Stimulated activated memory B cell treated with anti-CD40 and anti-IgM and Interleukin-4, amounts not matched to agents 10 μg/mL and 1 μg/mL and 100 μg/mL, for 72 hours (primary cell): ENCODE measurements at regions not wholly inside any gene's neighbourhood (a gene's known extent, or its start where the extent isn't known, plus 50 kb on each side); places are given as distances from the start of the nearest gene placed in this dataset.
"Not testable (repeated sequence)": the region's sequence is repeated elsewhere in the genome, so short reads cannot be mapped to it uniquely, and the experiment has no call there.

Source experiments
- ATAC-seq: fragments of 150-1000 bp; cut with Tn5 transposase; 2 replicates; pipeline ENCODE4 v1.10.0; 2021
- H3K27ac Mint-ChIP-seq: one replicate; pipeline ENCODE4 v1.8.0; 2022; ENCODE audit warnings: mild to moderate bottlenecking, mixed read lengths
- H3K27me3 Mint-ChIP-seq: one replicate; pipeline ENCODE4 v1.8.0; 2022; ENCODE audit warnings: mixed read lengths
- H3K36me3 Mint-ChIP-seq: one replicate; pipeline ENCODE4 v1.8.0; 2022; ENCODE audit warnings: mixed read lengths
- H3K4me1 Mint-ChIP-seq: one replicate; pipeline ENCODE4 v1.8.0; 2022; ENCODE audit warnings: mixed read lengths
- H3K4me3 Mint-ChIP-seq: one replicate; pipeline ENCODE4 v1.8.0; 2022; ENCODE audit warnings: mild to moderate bottlenecking, moderate library complexity, mixed read lengths
- H3K9me3 Mint-ChIP-seq: one replicate; pipeline ENCODE4 v1.8.0; 2022; ENCODE audit warnings: mixed read lengths

DNA sequence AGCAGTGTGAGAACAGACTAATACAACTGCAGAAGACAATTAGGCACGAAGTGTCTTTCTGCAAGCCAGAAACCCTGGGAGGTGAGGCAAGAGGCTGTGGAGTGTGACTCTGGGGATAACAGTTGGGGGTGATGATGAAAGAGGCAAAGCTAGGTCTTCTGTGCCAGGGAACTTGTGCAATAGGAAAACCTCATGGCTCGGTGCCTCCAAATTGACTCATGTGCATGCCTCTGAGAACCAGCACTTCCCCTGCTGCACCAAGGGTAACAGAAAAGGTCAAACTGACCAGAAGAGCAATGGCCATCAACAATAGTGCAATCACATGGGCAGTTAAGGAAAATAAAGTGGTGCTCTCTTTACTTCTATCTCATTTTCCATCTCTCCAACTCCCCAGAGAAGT, 136.4 kb downstream of the SCG2 start:
- no peak for ATAC-seq
- Mint-ChIP-seq H3K4me1 (no peaks in the 10 kb centered on the region), H3K27me3 (peaks cover 7% of the 10 kb centered on the region), H3K36me3 (no peaks in the 10 kb centered on the region), H3K9me3 (peaks cover 6% of the 10 kb centered on the region), H3K27ac (no peak overlapping the region), H3K4me3 (no peak overlapping the region)

DNA sequence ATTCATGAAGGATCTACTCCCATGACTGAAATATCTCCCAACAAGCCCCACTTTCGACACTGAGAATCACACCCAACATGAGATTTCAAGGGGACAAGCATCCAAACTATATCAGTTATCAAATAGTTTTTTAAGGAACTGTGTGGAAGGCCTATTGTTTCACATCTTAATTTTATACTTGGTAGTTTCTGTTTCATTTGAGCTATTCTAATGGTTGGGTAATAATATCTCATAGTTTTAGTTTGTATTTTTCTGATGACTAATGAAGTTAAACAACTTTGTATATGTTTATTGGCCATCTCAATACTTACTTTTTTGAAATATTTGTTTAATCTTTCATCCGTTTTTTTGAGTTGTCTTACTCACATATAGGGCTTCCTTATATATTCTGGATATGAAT, 135.0 kb downstream of the SCG2 start:
- no peaks in the 10 kb centered on the region for H3K4me1 Mint-ChIP-seq
- H3K27me3 Mint-ChIP-seq: peaks cover 9% of the 10 kb centered on the region
- no peak for ATAC-seq
- no peak overlapping the region for H3K27ac Mint-ChIP-seq
- no peaks in the 10 kb centered on the region for H3K36me3 Mint-ChIP-seq
- H3K4me3 Mint-ChIP-seq: no peak overlapping the region
- peaks cover 3% of the 10 kb centered on the region for H3K9me3 Mint-ChIP-seq

DNA sequence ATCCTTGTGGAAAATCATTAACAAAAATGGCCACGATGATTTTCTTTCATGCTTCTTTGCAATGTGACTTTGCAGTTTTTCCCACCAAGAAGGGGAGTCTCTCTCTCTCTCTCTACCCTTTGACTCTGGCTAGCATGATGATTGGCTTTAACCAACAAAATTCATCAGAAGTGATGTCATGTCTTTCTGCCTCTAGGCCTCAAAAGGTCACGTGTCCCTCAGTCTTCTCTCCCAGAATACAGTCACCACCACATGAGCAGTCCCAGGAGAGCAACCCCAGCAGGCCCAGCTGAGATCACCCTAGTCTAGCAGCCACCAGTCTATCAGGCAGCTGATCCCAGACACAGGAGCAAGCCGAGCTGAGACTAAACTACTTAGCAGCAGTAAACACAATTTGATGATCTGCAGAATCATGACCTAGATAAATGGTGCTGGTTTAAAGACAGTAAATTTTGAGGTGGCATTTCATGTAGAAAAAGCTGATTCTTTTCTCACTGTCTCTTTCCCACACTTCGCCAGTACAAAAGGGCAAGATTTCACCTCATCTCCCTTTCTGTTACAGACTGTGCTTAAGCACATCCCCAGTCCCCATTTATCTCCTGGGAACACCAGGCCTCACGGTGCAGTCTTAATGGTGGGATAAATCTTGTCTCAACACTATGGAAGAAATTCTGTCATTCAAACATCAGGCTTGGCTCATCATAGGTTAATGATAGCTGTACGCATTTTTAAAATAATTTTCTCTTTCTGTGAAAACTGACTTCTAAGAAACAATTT, 132.7 kb downstream of the SCG2 start:
- no peaks in the 10 kb centered on the region for H3K4me1 Mint-ChIP-seq
- H3K27ac Mint-ChIP-seq: no peak overlapping the region
- H3K27me3 Mint-ChIP-seq: peaks cover 9% of the 10 kb centered on the region
- H3K9me3 Mint-ChIP-seq: no peaks in the 10 kb centered on the region
- ATAC-seq: no peak
- H3K36me3 Mint-ChIP-seq: no peaks in the 10 kb centered on the region
- no peak overlapping the region for H3K4me3 Mint-ChIP-seq

DNA sequence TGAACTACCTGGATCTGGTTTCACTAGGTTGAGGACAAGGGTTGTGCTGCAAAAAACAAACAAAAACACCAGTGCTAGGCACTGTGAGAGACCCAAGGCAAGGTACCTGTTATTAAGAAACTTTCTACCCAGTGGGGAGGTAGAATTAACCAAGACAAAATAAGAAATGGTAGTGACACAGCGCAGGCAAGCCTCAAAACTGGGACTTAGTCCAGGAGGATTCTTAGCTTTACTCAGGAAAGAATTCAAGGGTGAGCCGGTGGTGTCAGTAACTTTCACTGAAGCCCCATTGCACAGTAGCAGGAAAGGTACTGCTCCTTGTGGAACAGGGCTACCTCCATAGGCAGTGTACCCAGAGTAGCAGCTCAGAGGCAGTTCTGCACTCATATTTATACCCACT, 131.6 kb downstream of the SCG2 start:
- H3K27ac Mint-ChIP-seq: no peak overlapping the region
- no peak overlapping the region for H3K4me3 Mint-ChIP-seq
- no peaks in the 10 kb centered on the region for H3K4me1 Mint-ChIP-seq
- H3K27me3 Mint-ChIP-seq: peaks cover 9% of the 10 kb centered on the region
- no peaks in the 10 kb centered on the region for H3K9me3 Mint-ChIP-seq
- H3K36me3 Mint-ChIP-seq: no peaks in the 10 kb centered on the region
- no peak for ATAC-seq

DNA sequence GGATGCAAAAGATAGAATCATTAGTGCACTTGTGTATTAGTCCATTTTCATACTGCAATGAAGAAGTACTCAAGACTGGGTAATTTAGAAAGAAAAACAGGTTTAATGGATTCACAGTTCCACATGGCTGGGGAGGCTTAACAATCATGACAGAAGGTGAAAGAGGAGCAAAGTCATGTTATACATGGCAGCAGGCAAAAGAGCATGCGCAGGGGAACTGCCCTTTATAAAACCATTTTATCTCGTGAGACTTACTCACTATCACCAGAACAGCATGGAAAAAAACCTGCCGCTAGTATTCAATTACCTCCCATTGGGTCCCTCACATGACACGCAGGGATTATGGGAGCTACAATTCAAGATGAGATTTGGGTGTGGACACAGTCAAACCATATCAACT, 129.4 kb downstream of the SCG2 start:
- no peaks in the 10 kb centered on the region for H3K4me1 Mint-ChIP-seq
- H3K4me3 Mint-ChIP-seq: no peak overlapping the region
- ATAC-seq: no peak
- no peaks in the 10 kb centered on the region for H3K36me3 Mint-ChIP-seq
- H3K9me3 Mint-ChIP-seq: no peaks in the 10 kb centered on the region
- peaks cover 9% of the 10 kb centered on the region for H3K27me3 Mint-ChIP-seq
- no peak overlapping the region for H3K27ac Mint-ChIP-seq

DNA sequence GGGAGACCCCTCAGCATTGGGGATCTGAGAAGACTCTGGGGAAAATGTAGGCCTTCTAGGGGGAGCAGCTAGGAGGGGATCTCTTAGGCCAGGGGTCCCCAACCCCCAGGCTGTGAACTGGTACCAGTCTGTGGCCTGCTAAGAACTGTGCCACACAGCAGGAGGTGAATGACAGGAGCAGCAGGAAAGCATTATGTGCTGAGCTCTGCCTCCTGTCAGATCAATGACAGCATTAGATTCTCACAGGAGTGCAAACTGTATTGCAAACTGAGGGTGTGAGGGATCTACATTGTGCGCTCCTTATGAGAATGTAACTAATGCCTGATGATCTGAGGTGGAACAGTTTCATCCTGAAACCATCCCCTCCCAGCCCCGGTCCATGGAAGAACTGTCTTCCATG, 127.3 kb downstream of the SCG2 start:
- Mint-ChIP-seq H3K27me3 (peaks cover 9% of the 10 kb centered on the region), H3K36me3 (no peaks in the 10 kb centered on the region), H3K4me3 (no peak overlapping the region), H3K27ac (no peak overlapping the region), H3K4me1 (no peaks in the 10 kb centered on the region), H3K9me3 (no peaks in the 10 kb centered on the region)
- no peak for ATAC-seq

DNA sequence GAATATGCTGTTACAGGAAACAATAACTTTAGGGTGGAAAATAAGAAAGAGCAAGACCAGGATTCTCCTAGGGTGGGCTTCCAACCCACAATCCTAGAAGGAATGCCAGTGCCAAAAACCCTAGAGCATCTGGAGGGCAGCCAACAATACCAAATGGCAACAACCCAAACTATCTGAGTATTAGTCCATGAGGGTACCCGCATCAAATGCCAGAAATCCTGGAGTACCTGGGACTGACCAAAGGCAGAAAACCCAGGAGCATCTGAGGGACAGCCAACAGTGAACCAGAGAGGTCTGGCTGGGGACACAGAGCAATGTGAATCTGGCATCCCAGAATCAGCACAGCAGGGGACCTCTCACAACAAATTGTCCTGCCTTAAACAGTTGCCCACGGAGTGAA, 126.3 kb downstream of the SCG2 start:
- Mint-ChIP-seq H3K4me3 (no peak overlapping the region), H3K36me3 (no peaks in the 10 kb centered on the region), H3K27ac (no peak overlapping the region), H3K9me3 (no peaks in the 10 kb centered on the region), H3K4me1 (no peaks in the 10 kb centered on the region), H3K27me3 (peaks cover under 1% of the 10 kb centered on the region)
- no peak for ATAC-seq

DNA sequence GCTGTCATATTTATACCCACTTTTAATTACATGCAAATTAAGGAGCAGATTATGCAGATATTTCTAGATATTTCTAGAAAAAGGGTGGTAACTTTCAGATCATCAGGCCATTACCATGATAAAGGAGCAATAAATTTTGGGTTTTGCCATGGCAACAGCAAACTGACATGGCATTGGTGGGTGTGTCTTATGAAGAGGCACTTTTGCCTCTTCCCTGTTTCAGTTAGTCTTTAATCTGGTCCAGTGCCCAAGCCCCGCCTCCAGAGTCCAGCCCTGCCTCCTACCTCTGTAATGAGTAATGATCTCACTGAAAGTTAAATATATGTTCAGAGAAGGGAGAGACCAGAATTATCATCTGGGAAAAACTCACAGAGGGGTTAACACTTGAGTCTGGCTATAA, 124.8 kb downstream of the SCG2 start:
- no peaks in the 10 kb centered on the region for H3K27me3 Mint-ChIP-seq
- H3K4me1 Mint-ChIP-seq: no peaks in the 10 kb centered on the region
- H3K27ac Mint-ChIP-seq: no peak overlapping the region
- H3K4me3 Mint-ChIP-seq: no peak overlapping the region
- no peak for ATAC-seq
- H3K36me3 Mint-ChIP-seq: no peaks in the 10 kb centered on the region
- H3K9me3 Mint-ChIP-seq: no peaks in the 10 kb centered on the region

DNA sequence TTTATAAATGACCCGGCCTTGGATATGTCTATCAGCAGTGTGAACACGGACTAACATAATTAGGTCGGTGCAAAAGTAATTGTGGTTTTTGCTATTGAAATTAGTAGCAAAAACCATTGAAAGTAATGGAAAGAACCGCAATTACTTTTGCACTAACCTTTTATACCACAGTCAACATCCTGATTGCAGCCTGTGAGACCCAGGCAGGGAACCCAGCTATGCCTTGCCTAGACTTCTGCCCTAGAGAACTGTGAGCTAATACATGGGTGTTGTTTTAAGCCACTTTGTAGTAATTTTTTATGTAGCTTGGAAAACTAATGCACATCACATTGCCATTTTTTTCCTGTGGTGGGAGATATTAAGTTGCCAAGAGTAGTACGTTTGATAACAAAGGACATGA, 120.7 kb downstream of the SCG2 start:
- H3K36me3 Mint-ChIP-seq: no peaks in the 10 kb centered on the region
- ATAC-seq: no peak
- no peaks in the 10 kb centered on the region for H3K9me3 Mint-ChIP-seq
- H3K27ac Mint-ChIP-seq: no peak overlapping the region
- no peaks in the 10 kb centered on the region for H3K27me3 Mint-ChIP-seq
- no peaks in the 10 kb centered on the region for H3K4me1 Mint-ChIP-seq
- H3K4me3 Mint-ChIP-seq: no peak overlapping the region

DNA sequence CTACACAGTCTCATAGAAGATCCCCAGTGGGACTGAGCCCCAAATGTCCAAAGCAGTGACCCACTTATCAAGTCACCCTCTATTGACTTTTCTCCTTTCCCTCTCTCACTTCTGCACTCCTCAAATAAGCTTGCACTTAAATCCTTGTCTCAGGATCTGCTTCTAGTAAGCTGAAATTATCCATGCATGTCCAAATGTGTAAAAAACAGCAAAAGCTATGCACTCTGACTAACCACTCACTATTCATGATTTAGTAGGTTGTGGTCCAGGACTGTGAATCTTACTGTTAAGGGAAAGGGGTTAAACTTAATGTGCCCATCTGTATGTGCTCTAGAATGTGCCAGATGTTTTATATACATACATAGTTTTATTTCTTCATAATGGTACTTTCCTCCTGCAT, 115.4 kb downstream of the SCG2 start:
- H3K9me3 Mint-ChIP-seq: peaks cover 3% of the 10 kb centered on the region
- H3K4me3 Mint-ChIP-seq: no peak overlapping the region
- H3K4me1 Mint-ChIP-seq: no peaks in the 10 kb centered on the region
- no peaks in the 10 kb centered on the region for H3K27me3 Mint-ChIP-seq
- no peak for ATAC-seq
- H3K36me3 Mint-ChIP-seq: no peaks in the 10 kb centered on the region
- no peak overlapping the region for H3K27ac Mint-ChIP-seq

DNA sequence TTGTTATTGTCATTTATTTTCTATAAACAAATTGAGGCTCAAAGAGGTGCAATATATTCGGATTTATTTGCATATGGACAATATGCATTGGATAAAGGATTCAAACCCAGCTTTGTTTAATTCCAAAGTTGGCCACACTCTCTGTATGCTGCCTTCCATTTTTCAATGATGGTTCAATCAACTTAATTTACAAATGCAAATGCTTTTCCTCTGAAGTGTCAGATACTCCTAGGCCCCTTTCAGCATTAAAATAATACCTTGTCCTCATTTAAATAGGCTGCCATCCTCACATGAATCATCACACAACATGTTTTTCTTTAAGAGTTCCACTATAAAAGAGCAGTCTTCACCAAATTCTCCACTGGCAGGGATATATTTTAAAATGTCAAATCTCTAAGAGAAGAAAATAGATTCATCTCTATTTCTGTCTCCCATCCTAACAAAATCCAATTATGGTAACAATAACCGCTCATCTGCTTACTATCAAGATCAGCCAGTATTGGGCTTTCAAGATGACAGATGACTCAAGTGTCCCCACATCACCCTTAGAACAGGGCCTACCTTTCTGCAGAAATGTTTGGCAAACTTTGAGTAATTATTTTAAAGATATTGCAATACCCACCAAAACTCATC, 114.8 kb downstream of the SCG2 start:
- no peaks in the 10 kb centered on the region for H3K36me3 Mint-ChIP-seq
- H3K4me1 Mint-ChIP-seq: no peaks in the 10 kb centered on the region
- ATAC-seq: no peak
- no peak overlapping the region for H3K27ac Mint-ChIP-seq
- H3K27me3 Mint-ChIP-seq: no peaks in the 10 kb centered on the region
- peaks cover 6% of the 10 kb centered on the region for H3K9me3 Mint-ChIP-seq
- no peak overlapping the region for H3K4me3 Mint-ChIP-seq

DNA sequence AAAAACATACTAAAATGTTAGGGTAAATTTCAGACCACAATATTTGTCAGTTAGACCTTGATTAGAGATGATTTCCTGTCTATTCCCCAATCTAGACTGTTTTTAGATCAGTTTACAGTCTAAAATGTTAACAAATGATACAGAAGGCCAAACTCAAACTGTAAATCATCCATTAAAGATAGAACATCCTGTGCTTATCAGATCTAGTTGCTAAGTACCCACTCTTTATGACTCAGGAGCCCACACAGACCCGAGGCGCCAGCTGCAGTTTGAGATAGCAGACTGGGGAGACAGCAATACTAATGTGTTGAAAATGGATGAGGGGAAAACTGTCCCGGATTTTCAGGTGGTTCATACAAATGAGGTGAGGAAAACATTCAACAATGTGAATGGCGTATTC, 113.3 kb downstream of the SCG2 start:
- Mint-ChIP-seq H3K4me1 (no peaks in the 10 kb centered on the region), H3K27me3 (no peaks in the 10 kb centered on the region), H3K27ac (no peak overlapping the region)

DNA sequence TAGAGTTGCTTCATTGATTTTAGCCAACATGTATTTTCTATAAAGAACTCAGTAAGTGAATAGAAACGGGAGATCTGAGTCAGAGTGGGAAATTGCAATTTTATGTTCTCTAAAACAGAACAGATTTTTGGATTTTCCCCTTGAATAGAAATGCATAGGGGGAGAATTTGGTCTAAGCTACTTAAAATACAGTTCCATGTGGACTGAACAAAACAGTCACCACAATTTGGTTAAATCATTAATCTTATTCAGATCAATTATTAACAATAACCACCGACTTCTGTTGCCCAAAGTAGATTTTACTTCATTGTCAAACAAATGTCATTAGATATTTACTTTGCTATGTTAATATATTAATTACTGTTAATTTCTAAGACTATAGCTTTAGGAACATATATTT, 107.7 kb downstream of the SCG2 start:
- Mint-ChIP-seq H3K36me3 (no peaks in the 10 kb centered on the region), H3K4me1 (no peaks in the 10 kb centered on the region), H3K9me3 (peaks cover 6% of the 10 kb centered on the region), H3K27me3 (peaks cover 19% of the 10 kb centered on the region), H3K27ac (no peak overlapping the region), H3K4me3 (no peak overlapping the region)
- no peak for ATAC-seq

More for the DNA sequence above, 113.3 kb downstream of the SCG2 start:
- no peak overlapping the region for H3K4me3 Mint-ChIP-seq
- H3K36me3 Mint-ChIP-seq: no peaks in the 10 kb centered on the region
- peaks cover 6% of the 10 kb centered on the region for H3K9me3 Mint-ChIP-seq
- ATAC-seq: no peak

DNA sequence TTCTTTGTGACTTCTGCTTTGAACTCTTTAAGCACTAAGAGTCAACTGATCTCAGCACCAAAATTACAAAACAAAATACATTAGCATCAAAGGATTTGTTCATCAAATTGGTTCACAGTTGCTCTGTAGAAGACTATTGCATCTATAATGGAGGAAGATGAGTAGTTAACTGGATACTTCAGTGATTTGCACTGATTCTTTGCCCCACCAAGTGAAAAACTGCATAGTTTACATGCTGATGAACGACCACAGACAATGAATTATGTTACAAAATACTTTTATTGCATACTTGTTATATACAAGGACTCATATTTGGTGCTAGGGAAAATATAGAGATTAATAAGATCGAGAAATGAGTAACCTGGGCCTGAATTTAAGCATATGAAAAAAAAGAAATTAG, 107.2 kb downstream of the SCG2 start:
- no peaks in the 10 kb centered on the region for H3K36me3 Mint-ChIP-seq
- ATAC-seq: no peak

DNA sequence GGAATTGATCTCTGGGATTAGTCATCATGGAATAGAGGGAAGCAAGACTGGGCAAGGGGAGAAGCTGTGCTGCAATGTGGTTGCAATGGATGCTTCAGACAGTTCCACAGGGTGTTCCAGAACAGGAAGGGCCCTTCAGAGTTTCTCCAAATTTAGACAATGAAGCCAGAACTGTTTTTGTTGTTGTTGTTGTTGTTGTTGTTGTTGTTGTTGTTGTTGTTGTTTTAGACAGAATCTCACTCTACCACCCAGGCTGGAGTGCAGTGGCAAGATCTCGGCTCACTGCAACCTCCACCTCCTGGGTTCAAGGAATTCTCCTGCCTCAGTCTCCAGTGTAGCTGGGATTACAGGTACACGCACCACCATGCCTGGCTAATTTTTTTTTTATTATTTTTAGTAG, 105.3 kb downstream of the SCG2 start:
- H3K27me3 Mint-ChIP-seq: peaks cover 19% of the 10 kb centered on the region
- H3K27ac Mint-ChIP-seq, H3K36me3 Mint-ChIP-seq, ATAC-seq, H3K9me3 Mint-ChIP-seq, H3K4me1 Mint-ChIP-seq, H3K4me3 Mint-ChIP-seq: not testable (repeated sequence)

More for the DNA sequence above, 107.2 kb downstream of the SCG2 start:
- Mint-ChIP-seq H3K4me3 (no peak overlapping the region), H3K27me3 (peaks cover 19% of the 10 kb centered on the region), H3K27ac (no peak overlapping the region), H3K4me1 (no peaks in the 10 kb centered on the region), H3K9me3 (peaks cover 6% of the 10 kb centered on the region)

DNA sequence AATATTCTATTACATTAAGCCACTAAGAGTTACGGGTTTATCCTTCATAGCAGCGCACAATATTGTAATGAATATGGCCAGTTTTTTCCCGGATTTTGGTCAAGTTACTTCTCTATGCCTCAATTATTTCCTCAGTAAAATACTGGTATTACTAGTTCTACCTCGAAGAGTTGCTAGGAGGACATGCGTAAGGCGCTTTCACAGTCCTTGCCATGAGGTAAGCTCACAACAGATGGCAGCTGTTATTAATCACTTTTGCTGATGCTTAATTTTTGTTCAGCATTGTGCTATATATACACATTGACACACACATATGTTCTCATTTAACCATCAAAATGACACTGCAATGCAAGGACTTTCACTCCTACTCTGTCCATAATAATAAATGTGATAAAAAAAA, 101.5 kb downstream of the SCG2 start:
- H3K4me3 Mint-ChIP-seq: no peak overlapping the region
- ATAC-seq: no peak
- H3K27ac Mint-ChIP-seq: no peak overlapping the region
- no peaks in the 10 kb centered on the region for H3K36me3 Mint-ChIP-seq
- H3K4me1 Mint-ChIP-seq: no peaks in the 10 kb centered on the region
- H3K9me3 Mint-ChIP-seq: no peaks in the 10 kb centered on the region
- peaks cover 12% of the 10 kb centered on the region for H3K27me3 Mint-ChIP-seq
